GM20000 (cell line): ENCODE measurements at regions not wholly inside any gene's neighbourhood (a gene's known extent, or its start where the extent isn't known, plus 50 kb on each side); places are given as distances from the start of the nearest gene placed in this dataset.

Experiments used
- DNase-seq: peaks from one replicate; pipeline ENCODE4 v3.0.0; 2012; ENCODE audit warnings: low spot score
- CTCF ChIP-seq: IDR thresholded peaks from 2 replicates; pipeline ENCODE4 v1.5.1; 2012; ENCODE audit warnings: mild to moderate bottlenecking, control low read depth; ENCODE audit errors: extremely low read depth, missing control alignments

GRCh38 chr13:80840316-80840976 lies 499.5 kb upstream of the SPRY2 start:
- DNase-seq, result no peak
- TF ChIP-seq CTCF, result no peak

- TF ChIP-seq CTCF, result no peak
- no peak for DNase-seq
These were observed 495.0 kb upstream of the SPRY2 start for GRCh38 chr13:80835902-80836301.

- TF ChIP-seq CTCF, result no peak
These were observed 489.5 kb upstream of the SPRY2 start for GRCh38 chr13:80830431-80830830.

GRCh38 chr13:80828759-80829158 lies 487.8 kb upstream of the SPRY2 start:
- no peak for TF ChIP-seq CTCF
- DNase-seq, result no peak

More at GRCh38 chr13:80830431-80830830, 489.5 kb upstream of the SPRY2 start:
- no peak for DNase-seq

GRCh38 chr13:80825276-80825675 lies 484.4 kb upstream of the SPRY2 start:
- no peak for DNase-seq
- no peak for TF ChIP-seq CTCF

GRCh38 chr13:80824229-80824628 lies 483.3 kb upstream of the SPRY2 start:
- TF ChIP-seq CTCF, result no peak
- DNase-seq, result no peak

GRCh38 chr13:80823472-80823871 lies 482.5 kb upstream of the SPRY2 start:
- DNase-seq, result no peak
- no peak for TF ChIP-seq CTCF
